ENCODE measurements at regions not wholly inside any gene's neighbourhood (a gene's known extent, or its start where the extent isn't known, plus 50 kb on each side); places are given as distances from the start of the nearest gene placed in this dataset.

GRCh38 chr4:133062851-133063250, 86.2 kb upstream of the PCDH10 start:
- no peak for FAIRE-seq
- no peak for DNase-seq (ENCODE audit: insufficient read length, low spot score)
- no peak for TF ChIP-seq CTCF (IDR thresholded peaks at IDR 0.05; ENCODE audit: insufficient read depth, missing control alignments)

GRCh38 chr4:133068083-133068482, 81.0 kb upstream of the PCDH10 start:
- no peak for DNase-seq (ENCODE audit: insufficient read length, low spot score)
- no peak for FAIRE-seq
- TF ChIP-seq CTCF (IDR thresholded peaks at IDR 0.05; ENCODE audit: insufficient read depth, missing control alignments): no peak

- no peak for DNase-seq (ENCODE audit: insufficient read length, low spot score)
- TF ChIP-seq CTCF (IDR thresholded peaks at IDR 0.05; ENCODE audit: insufficient read depth, missing control alignments): no peak
Observed at GRCh38 chr4:133081246-133081645, 67.8 kb upstream of the PCDH10 start.

GRCh38 chr4:133084421-133084820, 64.7 kb upstream of the PCDH10 start:
- DNase-seq (ENCODE audit: insufficient read length, low spot score): no peak
- no peak for TF ChIP-seq CTCF (IDR thresholded peaks at IDR 0.05; ENCODE audit: insufficient read depth, missing control alignments)
- no peak for FAIRE-seq

More at GRCh38 chr4:133081246-133081645, 67.8 kb upstream of the PCDH10 start:
- FAIRE-seq: no peak

- TF ChIP-seq CTCF (IDR thresholded peaks at IDR 0.05; ENCODE audit: insufficient read depth, missing control alignments): no peak
- no peak for DNase-seq (ENCODE audit: insufficient read length, low spot score)
- no peak for FAIRE-seq
Observed at GRCh38 chr4:133095591-133095990, 53.5 kb upstream of the PCDH10 start.

GRCh38 chr4:133096972-133097371, 52.1 kb upstream of the PCDH10 start:
- TF ChIP-seq CTCF (IDR thresholded peaks at IDR 0.05; ENCODE audit: insufficient read depth, missing control alignments): no peak
- DNase-seq (ENCODE audit: insufficient read length, low spot score) (no peak), FAIRE-seq (no peak)
